Activated T-helper 2 cell treated with anti-CD3 and anti-CD28 coated beads, Interferon-gamma antibody, Interleukin-2, Interleukin-4, amounts not matched to agents 10 μg/mL and 5 μg/mL and 100 μg/mL, durations not matched to agents 14 hours and 24 hours and 36 hours (primary cell): ENCODE measurements at regions not wholly inside any gene's neighbourhood (a gene's known extent, or its start where the extent isn't known, plus 50 kb on each side); places are given as distances from the start of the nearest gene placed in this dataset.

Experiments used
- DNase-seq: peaks from one replicate; pipeline ENCODE4 v3.0.0; 2021; ENCODE audit warnings: low spot score
- H3K27ac Mint-ChIP-seq: one replicate; pipeline ENCODE4 v1.8.0; 2021; ENCODE audit warnings: mixed read lengths
- H3K27me3 Mint-ChIP-seq: one replicate; pipeline ENCODE4 v1.8.0; 2021; ENCODE audit warnings: low read depth, mixed read lengths
- H3K36me3 Mint-ChIP-seq: one replicate; pipeline ENCODE4 v1.8.0; 2021; ENCODE audit warnings: low read depth, mixed read lengths
- H3K4me1 Mint-ChIP-seq: one replicate; pipeline ENCODE4 v1.8.0; 2021; ENCODE audit warnings: low read depth, mixed read lengths
- H3K4me3 Mint-ChIP-seq: one replicate; pipeline ENCODE4 v1.8.0; 2021; ENCODE audit warnings: low read depth, mild to moderate bottlenecking, moderate library complexity, mixed read lengths
- H3K9me3 Mint-ChIP-seq: one replicate; pipeline ENCODE4 v1.8.0; 2021; ENCODE audit warnings: mixed read lengths
- intact Hi-C: fragments of 100-400 bp; cut with micrococcal nuclease; formaldehyde crosslinking; loops from one replicate; pipeline ENCODE4 v1.15.1; 2023

DNA sequence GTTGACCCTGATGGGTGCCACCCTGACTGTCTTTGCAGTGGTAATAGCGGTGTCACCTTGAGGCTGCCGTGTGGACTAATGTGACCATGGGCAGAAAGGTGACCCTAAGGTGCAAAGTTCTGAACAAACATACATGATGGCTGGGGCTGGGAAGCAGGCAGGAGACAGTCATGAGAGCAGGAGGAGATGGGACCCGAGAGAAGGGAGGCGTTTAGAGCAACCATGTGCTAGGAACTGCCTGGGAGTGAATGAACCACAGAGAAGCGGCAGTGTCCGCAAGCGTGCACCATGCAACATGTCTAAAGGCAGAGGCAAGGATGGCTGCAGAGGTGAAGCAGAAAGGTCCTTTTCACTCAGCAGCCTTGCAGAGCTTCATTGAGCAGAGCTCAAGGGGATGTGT, 113.1 kb upstream of the GDF10 start:
- intact Hi-C loops: loop anchor here (10.0 kb wide), 1 partner anchor 128 kb away; no protein-coding TSS in a partner anchor
- no peak overlapping the region for H3K4me3 Mint-ChIP-seq
- H3K27me3 Mint-ChIP-seq: no peaks in the 10 kb centered on the region
- H3K9me3 Mint-ChIP-seq: no peaks in the 10 kb centered on the region
- no peak for DNase-seq
- no peaks in the 10 kb centered on the region for H3K36me3 Mint-ChIP-seq
- no peak overlapping the region for H3K27ac Mint-ChIP-seq
- no peaks in the 10 kb centered on the region for H3K4me1 Mint-ChIP-seq

GRCh38 chr10:47187592-47187991, 112.4 kb upstream of the GDF10 start:
- Mint-ChIP-seq H3K36me3 (no peaks in the 10 kb centered on the region), H3K27ac (no peak overlapping the region), H3K9me3 (no peaks in the 10 kb centered on the region), H3K27me3 (no peaks in the 10 kb centered on the region), H3K4me3 (no peak overlapping the region), H3K4me1 (no peaks in the 10 kb centered on the region)
- intact Hi-C loops: loop anchor here (10.0 kb wide), 1 partner anchor 127 kb away; no protein-coding TSS in a partner anchor
- no peak for DNase-seq

DNA sequence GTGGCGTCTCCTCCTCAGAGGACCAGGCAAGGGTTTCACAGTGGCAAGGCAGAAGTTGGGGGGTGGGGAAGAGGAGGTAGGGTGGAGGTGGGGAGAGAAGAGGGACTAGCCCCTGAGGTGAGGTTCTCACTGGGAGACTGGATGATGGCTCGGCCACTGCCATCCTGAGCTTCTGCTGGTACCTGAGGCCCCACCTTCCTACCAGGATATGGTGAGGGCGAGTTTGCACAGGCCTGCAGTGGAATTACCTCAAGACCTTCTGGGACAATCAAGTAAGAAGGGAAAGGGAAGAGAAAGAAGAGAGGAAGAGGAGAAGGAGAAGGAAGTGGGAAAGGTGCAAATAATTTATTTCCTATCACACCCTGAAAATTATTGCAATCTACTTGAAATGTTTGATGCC, 111.8 kb upstream of the GDF10 start:
- Mint-ChIP-seq H3K4me1 (no peaks in the 10 kb centered on the region), H3K36me3 (no peaks in the 10 kb centered on the region), H3K27me3 (no peaks in the 10 kb centered on the region), H3K4me3 (no peak overlapping the region), H3K9me3 (no peaks in the 10 kb centered on the region), H3K27ac (no peak overlapping the region)
- intact Hi-C loops: loop anchor here (10.0 kb wide), 1 partner anchor 127 kb away; no protein-coding TSS in a partner anchor
- no peak for DNase-seq

- no peak for DNase-seq
- Mint-ChIP-seq H3K9me3 (no peaks in the 10 kb centered on the region), H3K4me3 (no peak overlapping the region), H3K27ac (no peak overlapping the region), H3K36me3 (no peaks in the 10 kb centered on the region), H3K27me3 (no peaks in the 10 kb centered on the region), H3K4me1 (peaks cover under 1% of the 10 kb centered on the region)
- intact Hi-C loops: loop anchor here (10.0 kb wide), 1 partner anchor 125 kb away; no protein-coding TSS in a partner anchor
These were observed 110.2 kb upstream of the GDF10 start for GRCh38 chr10:47189802-47190201.

GRCh38 chr10:47190301-47190700, 109.7 kb upstream of the GDF10 start:
- Mint-ChIP-seq H3K27me3 (no peaks in the 10 kb centered on the region), H3K27ac (no peak overlapping the region), H3K4me3 (no peak overlapping the region), H3K36me3 (no peaks in the 10 kb centered on the region), H3K4me1 (peaks cover 5% of the 10 kb centered on the region), H3K9me3 (no peaks in the 10 kb centered on the region)
- intact Hi-C loops: no loop called here
- DNase-seq: no peak

- Mint-ChIP-seq H3K27me3 (no peaks in the 10 kb centered on the region), H3K4me3 (no peak overlapping the region), H3K36me3 (no peaks in the 10 kb centered on the region), H3K9me3 (no peaks in the 10 kb centered on the region), H3K4me1 (peaks cover 11% of the 10 kb centered on the region), H3K27ac (no peak overlapping the region)
- intact Hi-C loops: no loop called here
- DNase-seq: no peak
These were observed 109.1 kb upstream of the GDF10 start for GRCh38 chr10:47190802-47191450.

GRCh38 chr10:47192273-47192672, 107.7 kb upstream of the GDF10 start:
- Mint-ChIP-seq H3K4me1 (peaks cover 11% of the 10 kb centered on the region), H3K27ac (no peak overlapping the region), H3K27me3 (no peaks in the 10 kb centered on the region), H3K36me3 (no peaks in the 10 kb centered on the region), H3K9me3 (no peaks in the 10 kb centered on the region), H3K4me3 (no peak overlapping the region)
- DNase-seq: no peak
- intact Hi-C loops: no loop called here

- intact Hi-C loops: no loop called here
- H3K27me3 Mint-ChIP-seq: no peaks in the 10 kb centered on the region
- peaks cover 11% of the 10 kb centered on the region for H3K4me1 Mint-ChIP-seq
- no peaks in the 10 kb centered on the region for H3K36me3 Mint-ChIP-seq
- no peak overlapping the region for H3K4me3 Mint-ChIP-seq
- H3K27ac Mint-ChIP-seq: no peak overlapping the region
- H3K9me3 Mint-ChIP-seq: no peaks in the 10 kb centered on the region
- DNase-seq: no peak
These were observed 106.3 kb upstream of the GDF10 start for GRCh38 chr10:47193666-47194065.

DNA sequence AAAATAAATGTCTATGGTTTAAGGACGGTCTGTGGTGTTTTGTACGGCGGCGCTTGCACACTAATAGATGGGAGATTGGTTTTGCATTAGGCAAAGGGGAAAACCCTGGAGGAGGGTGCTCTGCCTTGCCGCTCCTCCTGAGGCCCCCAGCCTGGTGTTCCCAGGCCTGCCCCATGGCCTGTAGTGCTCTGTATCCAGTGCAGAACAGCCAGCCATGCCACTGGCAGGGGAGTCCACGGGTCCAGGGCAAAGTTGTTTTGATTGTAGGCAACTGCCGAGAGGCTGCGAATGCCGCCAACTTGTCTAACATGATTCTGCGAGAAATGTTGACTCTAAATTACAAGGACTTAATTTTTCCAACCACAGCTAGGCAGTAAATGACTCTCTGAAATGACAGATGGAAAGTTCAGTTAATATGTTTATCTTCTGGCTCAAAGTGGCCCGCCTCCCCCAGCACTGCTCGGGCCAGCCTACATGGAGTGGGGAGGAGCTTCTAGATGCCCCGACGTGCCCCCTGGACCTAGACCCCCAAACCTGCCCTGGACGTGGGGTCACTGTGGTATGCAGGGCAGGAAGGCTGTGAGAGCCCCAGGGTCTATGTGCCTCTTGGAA, 104.6 kb upstream of the GDF10 start:
- Mint-ChIP-seq H3K4me1 (peaks cover 11% of the 10 kb centered on the region), H3K4me3 (no peak overlapping the region), H3K27me3 (no peaks in the 10 kb centered on the region), H3K27ac (peak overlapping the region; percentile 83), H3K9me3 (no peaks in the 10 kb centered on the region), H3K36me3 (no peaks in the 10 kb centered on the region)
- intact Hi-C loops: no loop called here
- no peak for DNase-seq

GRCh38 chr10:47196691-47197090, 103.3 kb upstream of the GDF10 start:
- Mint-ChIP-seq H3K27me3 (no peaks in the 10 kb centered on the region), H3K36me3 (no peaks in the 10 kb centered on the region), H3K9me3 (peaks cover 5% of the 10 kb centered on the region), H3K4me3 (no peak overlapping the region), H3K4me1 (peaks cover 11% of the 10 kb centered on the region), H3K27ac (no peak overlapping the region)
- DNase-seq: no peak
- intact Hi-C loops: no loop called here

- intact Hi-C loops: no loop called here
- Mint-ChIP-seq H3K27ac (no peak overlapping the region), H3K4me1 (peaks cover 11% of the 10 kb centered on the region)
These were observed 101.8 kb upstream of the GDF10 start for GRCh38 chr10:47198221-47198620.

GRCh38 chr10:47205192-47205591, 94.8 kb upstream of the GDF10 start:
- DNase-seq: no peak
- intact Hi-C loops: loop anchor here (5.0 kb wide), 2 partner anchors 38 to 52 kb away; no protein-coding TSS in a partner anchor
- Mint-ChIP-seq H3K27me3 (no peaks in the 10 kb centered on the region), H3K4me3 (no peak overlapping the region), H3K9me3 (peaks cover 15% of the 10 kb centered on the region), H3K36me3 (peaks cover 3% of the 10 kb centered on the region), H3K4me1 (peaks cover 31% of the 10 kb centered on the region), H3K27ac (no peak overlapping the region)

More at GRCh38 chr10:47198221-47198620, 101.8 kb upstream of the GDF10 start:
- Mint-ChIP-seq H3K36me3 (peaks cover 2% of the 10 kb centered on the region), H3K4me3 (no peak overlapping the region), H3K27me3 (no peaks in the 10 kb centered on the region), H3K9me3 (peaks cover 13% of the 10 kb centered on the region)
- no peak for DNase-seq
